ENCODE measurements at regions not wholly inside any gene's neighbourhood (a gene's known extent, or its start where the extent isn't known, plus 50 kb on each side); places are given as distances from the start of the nearest gene placed in this dataset.

- no peak for TF ChIP-seq CTCF (IDR thresholded peaks at IDR 0.05)
- no peaks in the 10 kb centered on the region for H3K27me3 Mint-ChIP-seq (ENCODE audit: low read depth in 3 of 3)
- H3K4me1 ChIP-seq (ENCODE audit: control insufficient read depth in 1 of 2, insufficient read depth in 2 of 2, low read length in 2 of 2) = no peaks in the 10 kb centered on the region
- no peak overlapping the region for H3K4me3 ChIP-seq (replicated peaks in 1 of 3; ENCODE audit: low read depth in 2 of 3, low read length in 3 of 3)
- no peak overlapping the region for H3K4me3 Mint-ChIP-seq
- no peaks in the 10 kb centered on the region for H3K36me3 ChIP-seq (replicated peaks in 1 of 2; ENCODE audit: control insufficient read depth in 1 of 2, insufficient read depth in 2 of 2, low read length in 2 of 2)
- H3K36me3 Mint-ChIP-seq = no peaks in the 10 kb centered on the region
- no peaks in the 10 kb centered on the region for H3K4me1 Mint-ChIP-seq
- WGBS (ENCODE audit: insufficient coverage) = 100% methylated on average over 3 of the region's 4 CpGs
- H3K27ac ChIP-seq (ENCODE audit: low read depth in 1 of 2, low read length in 2 of 2) = no peak overlapping the region
- no peak overlapping the region for H3K9ac ChIP-seq (ENCODE audit: insufficient read depth, low read length, poor library complexity, severe bottlenecking)
- H2AFZ ChIP-seq (ENCODE audit: insufficient read depth, low read depth, low read length, poor library complexity, severe bottlenecking) = no peak overlapping the region
- intact Hi-C loops (cut with micrococcal nuclease) = no loop called here
- peaks cover 5 to 14% (median 7%) of the 10 kb centered on the region in 7 donors for H3K9me3 Mint-ChIP-seq
- DNase-seq = no peak
- H4K20me1 ChIP-seq (ENCODE audit: insufficient read depth, low read length) = no peaks in the 10 kb centered on the region
- H3K9me3 ChIP-seq (replicated peaks in 1 of 2; ENCODE audit: control insufficient read depth in 1 of 2, insufficient read depth in 1 of 2, low read length in 2 of 2) = peaks cover 0 to 14% of the 10 kb centered on the region in 2 donors
- no peaks in the 10 kb centered on the region for H3K27me3 ChIP-seq (ENCODE audit: control insufficient read depth in 2 of 2, insufficient read depth in 2 of 2, low read length in 2 of 2)
- H3K79me2 ChIP-seq (ENCODE audit: insufficient read depth, low read length) = no peaks in the 10 kb centered on the region
- no peak overlapping the region for H3K4me2 ChIP-seq (replicated peaks; ENCODE audit: extremely low read depth, low read length, poor library complexity, severe bottlenecking)
- H3K27ac Mint-ChIP-seq = no peak overlapping the region
These were observed 272.9 kb downstream of the RWDD3 start for GRCh38 chr1:95506736-95507414.

DNA sequence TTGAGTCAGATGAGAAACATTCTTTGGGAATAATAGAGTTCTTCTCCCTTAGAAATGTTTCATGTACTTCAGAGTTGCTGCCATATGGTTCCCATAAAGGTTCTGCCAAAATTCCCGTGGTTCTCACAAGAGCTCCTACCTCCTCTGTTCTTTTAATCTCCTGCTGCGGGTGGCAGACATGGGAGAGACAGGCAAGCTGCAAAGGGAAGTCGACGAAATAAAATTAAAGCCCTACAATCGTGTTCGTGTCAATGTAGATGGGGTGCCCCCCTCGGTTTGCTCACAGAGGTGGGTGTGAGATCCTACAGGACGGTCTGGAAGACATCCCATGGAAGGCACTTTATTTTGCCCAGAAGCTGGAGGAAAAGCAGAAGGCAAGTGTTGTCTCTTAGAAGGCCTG is 276.0 kb downstream of the RWDD3 start:
- Histone ChIP-seq H3K4me1 (ENCODE audit: control insufficient read depth in 1 of 2, insufficient read depth in 2 of 2, low read length in 2 of 2) (no peaks in the 10 kb centered on the region), H3K9me3 (replicated peaks in 1 of 2; ENCODE audit: control insufficient read depth in 1 of 2, insufficient read depth in 1 of 2, low read length in 2 of 2) (peaks cover 0 to 14% of the 10 kb centered on the region in 2 donors), H3K36me3 (replicated peaks in 1 of 2; ENCODE audit: control insufficient read depth in 1 of 2, insufficient read depth in 2 of 2, low read length in 2 of 2) (no peaks in the 10 kb centered on the region), H3K4me3 (replicated peaks in 1 of 3; ENCODE audit: low read depth in 2 of 3, low read length in 3 of 3) (no peak overlapping the region), H3K27ac (ENCODE audit: low read depth in 1 of 2, low read length in 2 of 2) (no peak overlapping the region), H3K27me3 (ENCODE audit: control insufficient read depth in 2 of 2, insufficient read depth in 2 of 2, low read length in 2 of 2) (no peaks in the 10 kb centered on the region), H3K9ac (ENCODE audit: insufficient read depth, low read length, poor library complexity, severe bottlenecking) (no peak overlapping the region), H4K20me1 (ENCODE audit: insufficient read depth, low read length) (no peaks in the 10 kb centered on the region), H3K79me2 (ENCODE audit: insufficient read depth, low read length) (no peaks in the 10 kb centered on the region), H2AFZ (ENCODE audit: insufficient read depth, low read depth, low read length, poor library complexity, severe bottlenecking) (no peak overlapping the region), H3K4me2 (replicated peaks; ENCODE audit: extremely low read depth, low read length, poor library complexity, severe bottlenecking) (no peak overlapping the region)
- Mint-ChIP-seq H3K9me3 (peaks cover 0 to 14% (median 6%) of the 10 kb centered on the region in 7 donors), H3K4me3 (no peak overlapping the region), H3K36me3 (no peaks in the 10 kb centered on the region), H3K27ac (no peak overlapping the region), H3K4me1 (no peaks in the 10 kb centered on the region), H3K27me3 (ENCODE audit: low read depth in 3 of 3) (no peaks in the 10 kb centered on the region)
- DNase-seq = no peak
- TF ChIP-seq CTCF (IDR thresholded peaks at IDR 0.05) = no peak
- intact Hi-C loops (cut with micrococcal nuclease) = no loop called here
- WGBS (ENCODE audit: insufficient coverage) = 76% methylated on average over 4 of the region's 8 CpGs

Measured in CD14-positive monocyte (primary cell).